IMR-90 (cell line): ENCODE measurements at regions not wholly inside any gene's neighbourhood (a gene's known extent, or its start where the extent isn't known, plus 50 kb on each side); places are given as distances from the start of the nearest gene placed in this dataset.

Experiments
- ATAC-seq: fragments of 200-7000 bp; cut with Tn5 transposase; 2 replicates; pipeline ENCODE4 v1.9.1; 2020; ENCODE audit warnings: low read depth, mild to moderate bottlenecking, moderate library complexity
- BruUV-seq: library from RNA; stranded (reverse); fragments of 400-500 nt; replicated peaks from 2 replicates; lab custom pipeline; 2021; lab: Mats Ljungman, UMichigan
- CTCF ChIA-PET: fragments of 300-600 bp; formaldehyde crosslinking; extraction: SDS; loops from one replicate; lab custom pipeline; 2021; ENCODE audit warnings: antibody characterized with exemption; lab: Yijun Ruan, JAX
- POLR2A ChIA-PET: fragments of 300-600 bp; sonication (Branson Sonifier 250); formaldehyde crosslinking; loops from one replicate; lab custom pipeline; 2022; ENCODE audit warnings: antibody characterized with exemption; ENCODE audit not compliant: unreplicated experiment; lab: Charles Lee
- DNase-seq: peaks from one replicate; pipeline ENCODE4 v3.0.0; 2013
- H2AFZ ChIP-seq: replicated peaks from 2 replicates; pipeline ENCODE3; 2013; ENCODE audit warnings: low read length, mild to moderate bottlenecking; ENCODE audit not compliant: poor library complexity
- H2AK5ac ChIP-seq: 2 replicates; pipeline ENCODE4 v1.6.1; 2013; ENCODE audit warnings: low read depth, low read length, inconsistent platforms
- H2AK9ac ChIP-seq: replicated peaks from 2 replicates; pipeline ENCODE3; 2013; ENCODE audit warnings: mild to moderate bottlenecking, low read depth, low read length, moderate library complexity; ENCODE audit not compliant: poor library complexity
- H2BK120ac ChIP-seq: 2 replicates; pipeline ENCODE4 v1.6.1; 2013; ENCODE audit warnings: low read depth, low read length, inconsistent platforms
- H2BK15ac ChIP-seq: 3 replicates; pipeline ENCODE4 v1.6.1; 2013; ENCODE audit warnings: low read depth, low read length, inconsistent platforms
- H2BK20ac ChIP-seq: 2 replicates; pipeline ENCODE4 v1.6.1; 2013; ENCODE audit warnings: low read depth, mild to moderate bottlenecking, inconsistent platforms, low read length, moderate library complexity
- H2BK5ac ChIP-seq: 2 replicates; pipeline ENCODE4 v1.6.1; 2013; ENCODE audit warnings: mild to moderate bottlenecking, low read depth, low read length, inconsistent platforms; ENCODE audit not compliant: poor library complexity, severe bottlenecking
- H3K14ac ChIP-seq: replicated peaks from 2 replicates; pipeline ENCODE4 v1.6.1; 2013; ENCODE audit warnings: low read depth, low read length, inconsistent platforms
- H3K18ac ChIP-seq: 2 replicates; pipeline ENCODE4 v1.6.1; 2013; ENCODE audit warnings: low read depth, low read length, control low read depth
- H3K23ac ChIP-seq: 2 replicates; pipeline ENCODE4 v1.6.1; 2013; ENCODE audit warnings: low read depth, low read length, inconsistent platforms
- H3K27ac ChIP-seq: 2 replicates; pipeline ENCODE4 v1.5.1; 2013; ENCODE audit warnings: mild to moderate bottlenecking, control low read depth, low read length; ENCODE audit not compliant: insufficient read depth
- H3K27me3 ChIP-seq: 2 replicates; pipeline ENCODE4 v1.6.1; 2013; ENCODE audit warnings: low read length; ENCODE audit not compliant: control insufficient read depth, insufficient read depth
- H3K36me3 ChIP-seq: 2 replicates; pipeline ENCODE4 v1.6.1; 2013; ENCODE audit warnings: low read length, mixed read lengths; ENCODE audit not compliant: control insufficient read depth, insufficient read depth
- H3K4ac ChIP-seq: 2 replicates; pipeline ENCODE4 v1.6.1; 2013; ENCODE audit warnings: low read depth, low read length, inconsistent platforms
- H3K4me1 ChIP-seq: 2 replicates; pipeline ENCODE4 v1.6.1; 2013; ENCODE audit warnings: low read length, mixed read lengths; ENCODE audit not compliant: control insufficient read depth, insufficient read depth
- H3K4me2 ChIP-seq: 2 replicates; pipeline ENCODE4 v1.6.1; 2013; ENCODE audit warnings: low read depth, mild to moderate bottlenecking, control low read depth, low read length, moderate library complexity
- H3K4me3 ChIP-seq: 2 replicates; pipeline ENCODE4 v1.5.1; 2013; ENCODE audit warnings: low read depth, mild to moderate bottlenecking, control low read depth, low read length, moderate library complexity; ENCODE audit not compliant: insufficient read depth
- H3K56ac ChIP-seq: 2 replicates; pipeline ENCODE4 v1.6.1; 2013; ENCODE audit warnings: low read length, inconsistent platforms; ENCODE audit not compliant: insufficient read depth; ENCODE audit errors: extremely low read depth
- H3K79me1 ChIP-seq, 2 experiments: 2 replicates each; pipeline ENCODE4 v1.6.1; 2013; ENCODE audit warnings: low read length in 2 of 2, inconsistent platforms in 1 of 2, low read depth in 1 of 2
- H3K9ac ChIP-seq: 2 replicates; pipeline ENCODE4 v1.6.1; 2013; ENCODE audit warnings: low read depth, low read length, control low read depth
- H3K9me1 ChIP-seq: 2 replicates; pipeline ENCODE4 v1.6.1; 2013; ENCODE audit warnings: low read length, inconsistent platforms; ENCODE audit not compliant: insufficient read depth
- H3K9me3 ChIP-seq: 2 replicates; pipeline ENCODE4 v1.6.1; 2013; ENCODE audit warnings: low read length; ENCODE audit not compliant: control insufficient read depth, insufficient read depth
- H4K20me1 ChIP-seq: 2 replicates; pipeline ENCODE4 v1.6.1; 2013; ENCODE audit warnings: low read length, inconsistent platforms; ENCODE audit not compliant: insufficient read depth
- H4K5ac ChIP-seq: 2 replicates; pipeline ENCODE4 v1.6.1; 2013; ENCODE audit warnings: mild to moderate bottlenecking, low read depth, low read length, control low read depth
- H4K8ac ChIP-seq, 2 experiments: 2 replicates each; pipeline ENCODE4 v1.6.1; 2013; ENCODE audit warnings: low read depth in 2 of 2, low read length in 2 of 2, control low read depth in 1 of 2, inconsistent platforms in 1 of 2
- H4K91ac ChIP-seq: 2 replicates; pipeline ENCODE4 v1.6.1; 2013; ENCODE audit warnings: low read depth, low read length, inconsistent platforms; ENCODE audit not compliant: insufficient read depth
- BHLHE40 ChIP-seq: fragments of 150-350 bp; IDR thresholded peaks from 2 replicates; pipeline ENCODE4 v1.6.1; 2016; ENCODE audit warnings: mild to moderate bottlenecking, low read depth, low read length
- CEBPB ChIP-seq: IDR thresholded peaks from 2 replicates; pipeline ENCODE4 v1.6.1; 2012; ENCODE audit warnings: low read depth, low read length, improper control_type of control experiment
- CHD1 ChIP-seq: IDR thresholded peaks from 2 replicates; pipeline ENCODE4 v1.6.1; 2012; ENCODE audit warnings: low read depth, low read length, improper control_type of control experiment
- ELK1 ChIP-seq: fragments of 150-350 bp; IDR thresholded peaks from 2 replicates; pipeline ENCODE4 v1.6.1; 2016; ENCODE audit warnings: low read depth, mild to moderate bottlenecking, low read length, moderate library complexity, borderline replicate concordance
- FOS ChIP-seq: fragments of 150-350 bp; IDR thresholded peaks from 2 replicates; pipeline ENCODE4 v1.6.1; 2016; ENCODE audit warnings: low read depth, low read length
- MAZ ChIP-seq: IDR thresholded peaks from 2 replicates; pipeline ENCODE4 v1.6.1; 2012; ENCODE audit warnings: low read depth, mild to moderate bottlenecking, low read length, improper control_type of control experiment, moderate library complexity, borderline replicate concordance
- MXI1 ChIP-seq: IDR thresholded peaks from 2 replicates; pipeline ENCODE4 v1.6.1; 2012; ENCODE audit warnings: low read depth, mild to moderate bottlenecking, low read length, moderate library complexity, borderline replicate concordance
- POLR2A ChIP-seq: IDR thresholded peaks from 2 replicates; pipeline ENCODE4 v1.6.1; 2012; ENCODE audit warnings: mild to moderate bottlenecking, low read depth, low read length
- RAD21 ChIP-seq: IDR thresholded peaks from 2 replicates; pipeline ENCODE4 v1.6.1; 2012; ENCODE audit warnings: low read length, improper control_type of control experiment
- RCOR1 ChIP-seq: IDR thresholded peaks from 2 replicates; pipeline ENCODE4 v1.6.1; 2012; ENCODE audit warnings: mild to moderate bottlenecking, low read length, improper control_type of control experiment; ENCODE audit not compliant: insufficient replicate concordance
- RFX5 ChIP-seq: IDR thresholded peaks from 2 replicates; pipeline ENCODE4 v1.8.0; 2012; ENCODE audit warnings: low read depth, mild to moderate bottlenecking, low read length, moderate library complexity
- SMC3 ChIP-seq: fragments of 150-350 bp; IDR thresholded peaks from 2 replicates; pipeline ENCODE4 v1.6.1; 2016; ENCODE audit warnings: low read depth, mild to moderate bottlenecking, antibody characterized with exemption, low read length, moderate library complexity
- USF2 ChIP-seq: fragments of 150-350 bp; IDR thresholded peaks from 2 replicates; pipeline ENCODE4 v1.6.1; 2017; ENCODE audit warnings: mild to moderate bottlenecking, antibody characterized with exemption, low read length, low read depth
- WGBS, 2 experiments: methylation state at CpG; one replicate each; pipeline versions ENCODE4 v1.1.5 to v1.1.7; 2013; ENCODE audit warnings: missing lambda C conversion rate in 2 of 2; ENCODE audit not compliant: insufficient read length in 1 of 2; ENCODE audit errors: extremely low coverage in 2 of 2; 5-methylcytosine and 5-hydroxymethylcytosine counted together
- dilution Hi-C: fragments of 300-500 bp; cut with HindIII; formaldehyde crosslinking; loops from one replicate; pipeline ENCODE4 v1.14.3; 2018; ENCODE audit warnings: low sequenced_read_pairs; ENCODE audit not compliant: unreplicated experiment
- in situ Hi-C: fragments of 300-500 bp; cut with MboI; formaldehyde crosslinking; loops from 3 replicates; pipeline ENCODE4 v1.14.3; 2019; ENCODE audit warnings: low sequenced_read_pairs, inconsistent platforms, mixed read lengths
- intact Hi-C: fragments of 100-400 bp; cut with micrococcal nuclease; formaldehyde crosslinking; loops from 2 replicates; pipeline ENCODE4 v1.10.0; 2022

GRCh38 chr9:99445371-99445891 lies 223.3 kb downstream of the SEC61B start:
- Histone ChIP-seq H2BK5ac (peak overlapping the region; percentile 83), H2AK5ac (no peak overlapping the region; the same call in 1 of the 2 replicates), H4K5ac (no peak overlapping the region), H4K91ac (no peak overlapping the region), H3K27me3 (no peaks in the 10 kb centered on the region), H3K9ac (no peak overlapping the region), H3K36me3 (no peaks in the 10 kb centered on the region), H3K56ac (no peak overlapping the region), H3K4me3 (no peak overlapping the region), H3K4me2 (peak overlapping the region; percentile 53), H3K9me1 (peaks cover 13% of the 10 kb centered on the region), H3K23ac (no peak overlapping the region), H4K8ac (0 out of 4 replicates have a peak overlapping the region, but pooled peaks of 1 of the 2 experiments have one; percentile 3), H2BK20ac (peak overlapping the region; percentile 80; the same call in 1 of the 2 replicates), H3K14ac (peak overlapping the region; percentile 2; the same call in 1 of the 2 replicates), H3K4me1 (peaks cover 9% of the 10 kb centered on the region), H3K79me1 (no peaks in the 10 kb centered on the region), H3K27ac (peak overlapping the region; percentile 27; the same call in 1 of the 2 replicates), H3K18ac (no peak overlapping the region; the same call in 1 of the 2 replicates), H4K20me1 (no peaks in the 10 kb centered on the region), H3K9me3 (no peaks in the 10 kb centered on the region), H2AFZ (peak overlapping the region; percentile 36), H2BK120ac (peak overlapping the region; percentile 91), H2BK15ac (0 out of 3 replicates have a peak overlapping the region, but pooled peaks have one; percentile 54), H2AK9ac (no peak overlapping the region), H3K4ac (peak overlapping the region; percentile 27; the same call in 1 of the 2 replicates)
- no CpG with 5 or more reads among the region's 4 CpGs for whole genome bisulfite sequencing, 2 experiments
- CTCF ChIA-PET: no interaction called here
- TF ChIP-seq USF2 (no peak), MXI1 (0 out of 2 replicates have a peak, but pooled peaks have one; percentile 8), SMC3 (no peak), ELK1 (no peak), RFX5 (no peak), RCOR1 (peak; percentile 24), CHD1 (no peak), MAZ (no peak), CEBPB (peak; percentile 54; the same call in 1 of the 2 replicates), BHLHE40 (0 out of 2 replicates have a peak, but pooled peaks have one; percentile 15), POLR2A (no peak), RAD21 (no peak), FOS (0 out of 2 replicates have a peak, but pooled peaks have one; percentile 15)
- peak; percentile 90 for DNase-seq
- BruUV-seq: no TSS peak
- peak; percentile 98 for ATAC-seq
- dilution Hi-C loops (no loop called here), intact Hi-C loops (no loop called here), in situ Hi-C loops (no loop called here)
- POLR2A ChIA-PET: no interaction called here
